Glutamatergic neuron (in vitro differentiated cells): ENCODE measurements at regions not wholly inside any gene's neighbourhood (a gene's known extent, or its start where the extent isn't known, plus 50 kb on each side); places are given as distances from the start of the nearest gene placed in this dataset.

Source experiments
- DNase-seq: peaks from one replicate; pipeline ENCODE4 v3.0.0; 2022
- H3K27ac Mint-ChIP-seq: one replicate; pipeline ENCODE4 v1.8.0; 2020; ENCODE audit warnings: mild to moderate bottlenecking, mixed read lengths, inconsistent platforms; ENCODE audit not compliant: unreplicated experiment
- H3K27me3 Mint-ChIP-seq: one replicate; pipeline ENCODE4 v1.8.0; 2020; ENCODE audit warnings: mild to moderate bottlenecking, moderate library complexity, mixed read lengths, inconsistent platforms; ENCODE audit not compliant: unreplicated experiment
- H3K36me3 Mint-ChIP-seq: one replicate; pipeline ENCODE4 v1.8.0; 2020; ENCODE audit warnings: mild to moderate bottlenecking, mixed read lengths, inconsistent platforms; ENCODE audit not compliant: unreplicated experiment
- H3K4me1 Mint-ChIP-seq: one replicate; pipeline ENCODE4 v1.8.0; 2020; ENCODE audit warnings: mild to moderate bottlenecking, low read depth, mixed read lengths, inconsistent platforms; ENCODE audit not compliant: unreplicated experiment
- H3K4me3 Mint-ChIP-seq: one replicate; pipeline ENCODE4 v1.8.0; 2020; ENCODE audit warnings: mild to moderate bottlenecking, mixed read lengths, inconsistent platforms; ENCODE audit not compliant: unreplicated experiment
- H3K9me3 Mint-ChIP-seq: one replicate; pipeline ENCODE4 v1.8.0; 2020; ENCODE audit warnings: mild to moderate bottlenecking, moderate library complexity, mixed read lengths, inconsistent platforms; ENCODE audit not compliant: unreplicated experiment
- CTCF ChIP-seq: fragments of 200-600 bp; sonication (generic); IDR thresholded peaks from one replicate; pipeline ENCODE4 v1.5.0; 2021; ENCODE audit not compliant: partially characterized antibody, unreplicated experiment

GRCh38 chr3:79870313-79870620 lies 102.5 kb upstream of the ROBO1 start:
- no peak for TF ChIP-seq CTCF
- Mint-ChIP-seq H3K4me3 (no peak overlapping the region), H3K27me3 (no peaks in the 10 kb centered on the region), H3K27ac (no peak overlapping the region), H3K36me3 (no peaks in the 10 kb centered on the region), H3K4me1 (peaks cover 2% of the 10 kb centered on the region), H3K9me3 (no peaks in the 10 kb centered on the region)
- DNase-seq, result no peak

GRCh38 chr3:79869461-79870312 lies 101.9 kb upstream of the ROBO1 start:
- no peaks in the 10 kb centered on the region for H3K9me3 Mint-ChIP-seq
- TF ChIP-seq CTCF, result no peak
- no peak overlapping the region for H3K27ac Mint-ChIP-seq
- H3K36me3 Mint-ChIP-seq, result no peaks in the 10 kb centered on the region
- no peak for DNase-seq
- H3K4me3 Mint-ChIP-seq, result no peak overlapping the region
- H3K27me3 Mint-ChIP-seq, result no peaks in the 10 kb centered on the region
- H3K4me1 Mint-ChIP-seq, result peaks cover 2% of the 10 kb centered on the region

GRCh38 chr3:79866162-79866561 lies 98.4 kb upstream of the ROBO1 start:
- Mint-ChIP-seq H3K9me3 (no peaks in the 10 kb centered on the region), H3K27ac (no peak overlapping the region), H3K27me3 (no peaks in the 10 kb centered on the region), H3K4me1 (peaks cover under 1% of the 10 kb centered on the region), H3K4me3 (no peak overlapping the region), H3K36me3 (no peaks in the 10 kb centered on the region)
- DNase-seq, result no peak
- TF ChIP-seq CTCF, result no peak

DNA sequence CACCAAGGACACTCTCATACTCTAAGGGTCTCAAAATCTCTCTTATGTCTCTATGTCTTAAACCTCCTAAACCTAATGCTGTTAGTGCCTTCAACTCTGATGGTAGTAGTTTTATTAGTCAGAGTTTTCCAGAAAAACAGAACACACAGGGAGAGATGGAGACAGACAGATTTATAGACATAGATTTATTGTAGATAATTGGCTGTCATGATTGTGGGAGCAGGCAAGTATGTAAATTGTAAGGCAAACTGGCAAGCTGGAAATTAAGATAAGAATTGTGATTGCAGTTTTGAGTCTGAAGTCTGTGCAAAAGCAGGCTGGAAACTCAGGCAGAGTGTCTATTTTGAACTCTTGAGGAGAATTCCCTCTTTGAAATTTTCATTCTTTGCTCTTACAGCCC lies 96.3 kb upstream of the ROBO1 start:
- no peak overlapping the region for H3K27ac Mint-ChIP-seq
- no peaks in the 10 kb centered on the region for H3K27me3 Mint-ChIP-seq
- H3K4me1 Mint-ChIP-seq, result no peaks in the 10 kb centered on the region
- H3K36me3 Mint-ChIP-seq, result no peaks in the 10 kb centered on the region
- no peak overlapping the region for H3K4me3 Mint-ChIP-seq
- no peaks in the 10 kb centered on the region for H3K9me3 Mint-ChIP-seq
- TF ChIP-seq CTCF, result no peak
- DNase-seq, result no peak

GRCh38 chr3:79848876-79849275 lies 81.1 kb upstream of the ROBO1 start:
- no peak for DNase-seq
- no peaks in the 10 kb centered on the region for H3K9me3 Mint-ChIP-seq
- TF ChIP-seq CTCF, result no peak
- H3K27me3 Mint-ChIP-seq, result no peaks in the 10 kb centered on the region
- H3K4me1 Mint-ChIP-seq, result no peaks in the 10 kb centered on the region
- H3K36me3 Mint-ChIP-seq, result no peaks in the 10 kb centered on the region
- H3K27ac Mint-ChIP-seq, result no peak overlapping the region
- no peak overlapping the region for H3K4me3 Mint-ChIP-seq
